Breast epithelium (tissue), 3 donors: ENCODE measurements at regions not wholly inside any gene's neighbourhood (a gene's known extent, or its start where the extent isn't known, plus 50 kb on each side); places are given as distances from the start of the nearest gene placed in this dataset.

ENCODE experiments used
- POLR2A ChIP-seq: fragments of 450-650 bp; IDR thresholded peaks from one replicate; pipeline ENCODE4 v1.6.1; 2016; ENCODE audit warnings: antibody characterized with exemption, mild to moderate bottlenecking, moderate library complexity
- TF ChIP-seq, protein P1 (sequence below), 3 donors: fragments of 450-650 bp; IDR thresholded peaks; one replicate each; pipeline ENCODE4 v1.5.1; 2016 to 2017; ENCODE audit warnings: antibody characterized with exemption in 3 of 3, mild to moderate bottlenecking in 3 of 3, moderate library complexity in 3 of 3

DNA sequence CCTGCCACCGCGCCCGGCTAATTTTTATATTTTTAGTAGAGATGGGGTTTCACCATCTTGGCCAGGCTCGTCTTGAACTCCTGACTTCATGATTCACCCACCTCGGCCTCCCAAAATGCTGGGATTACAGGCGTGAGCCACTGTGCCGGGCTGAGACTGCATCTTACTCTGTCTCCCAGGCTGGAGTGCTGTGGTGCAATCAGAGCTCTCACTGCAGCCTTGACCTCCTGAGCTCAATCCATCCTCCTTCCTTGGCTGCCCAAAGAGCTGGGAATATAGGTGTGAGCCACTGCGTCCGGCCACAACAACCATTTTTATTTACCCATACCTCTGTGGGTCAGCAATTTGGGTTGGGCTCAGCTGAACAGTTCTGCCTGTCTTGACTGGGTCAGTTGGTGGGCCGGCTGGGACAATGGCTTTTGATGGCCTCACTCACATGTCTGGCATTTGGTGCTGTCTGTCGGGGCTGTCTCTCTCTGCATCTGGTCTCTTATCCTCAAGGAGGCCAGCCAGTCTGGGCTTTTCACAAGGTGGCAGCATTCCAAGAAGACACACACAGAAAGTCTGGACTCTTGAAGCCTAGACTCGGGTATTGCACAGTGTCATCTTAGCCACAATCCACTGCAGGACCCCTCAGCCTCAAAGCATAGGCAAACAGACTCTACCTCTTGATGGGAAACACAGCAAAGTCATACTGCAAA lies 116.8 kb upstream of the GATA6 start:
- TF ChIP-seq POLR2A, result no peak
- TF ChIP-seq, protein P1, sequence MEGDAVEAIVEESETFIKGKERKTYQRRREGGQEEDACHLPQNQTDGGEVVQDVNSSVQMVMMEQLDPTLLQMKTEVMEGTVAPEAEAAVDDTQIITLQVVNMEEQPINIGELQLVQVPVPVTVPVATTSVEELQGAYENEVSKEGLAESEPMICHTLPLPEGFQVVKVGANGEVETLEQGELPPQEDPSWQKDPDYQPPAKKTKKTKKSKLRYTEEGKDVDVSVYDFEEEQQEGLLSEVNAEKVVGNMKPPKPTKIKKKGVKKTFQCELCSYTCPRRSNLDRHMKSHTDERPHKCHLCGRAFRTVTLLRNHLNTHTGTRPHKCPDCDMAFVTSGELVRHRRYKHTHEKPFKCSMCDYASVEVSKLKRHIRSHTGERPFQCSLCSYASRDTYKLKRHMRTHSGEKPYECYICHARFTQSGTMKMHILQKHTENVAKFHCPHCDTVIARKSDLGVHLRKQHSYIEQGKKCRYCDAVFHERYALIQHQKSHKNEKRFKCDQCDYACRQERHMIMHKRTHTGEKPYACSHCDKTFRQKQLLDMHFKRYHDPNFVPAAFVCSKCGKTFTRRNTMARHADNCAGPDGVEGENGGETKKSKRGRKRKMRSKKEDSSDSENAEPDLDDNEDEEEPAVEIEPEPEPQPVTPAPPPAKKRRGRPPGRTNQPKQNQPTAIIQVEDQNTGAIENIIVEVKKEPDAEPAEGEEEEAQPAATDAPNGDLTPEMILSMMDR (IDR thresholded peaks at IDR 0.05), result no peak
